ENCODE measurements at regions not wholly inside any gene's neighbourhood (a gene's known extent, or its start where the extent isn't known, plus 50 kb on each side); places are given as distances from the start of the nearest gene placed in this dataset.

DNA sequence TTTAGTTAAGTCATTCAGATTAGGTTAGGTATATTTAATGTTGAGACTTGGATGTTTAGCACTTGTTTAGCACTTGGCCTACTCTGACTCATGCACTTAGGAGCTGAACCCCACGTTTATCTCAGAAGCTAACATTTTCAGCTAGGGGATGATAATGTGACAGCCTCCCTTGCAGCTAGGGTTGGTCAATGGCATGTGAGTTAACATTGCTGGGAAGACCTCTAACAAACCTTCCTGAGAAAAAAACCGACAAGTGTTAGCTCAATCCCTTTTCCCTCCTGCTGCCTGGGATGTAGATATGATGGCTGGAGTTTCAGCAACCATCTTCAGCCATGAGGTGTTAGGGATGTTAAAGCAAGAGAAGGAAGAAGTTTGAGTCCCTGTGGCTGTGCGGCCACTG lies 185.0 kb upstream of the FOXF1 start:
- ChIA-PET POLR2A (no interaction called here), CTCF (no interaction called here)
- TF ChIP-seq NFRKB (IDR thresholded peaks at IDR 0.05) (no peak), FOXK2 (IDR thresholded peaks at IDR 0.05) (no peak), TARDBP (IDR thresholded peaks at IDR 0.05) (no peak), FOXA1 (IDR thresholded peaks at IDR 0.05) (no peak), SP1 (IDR thresholded peaks at IDR 0.05) (no peak), LEF1 (IDR thresholded peaks at IDR 0.05; ENCODE audit: borderline replicate concordance) (no peak), HDGF (IDR thresholded peaks at IDR 0.05; ENCODE audit: borderline replicate concordance) (no peak), ELF4 (IDR thresholded peaks at IDR 0.05) (no peak), SUZ12 (IDR thresholded peaks at IDR 0.05) (no peak)

DNA sequence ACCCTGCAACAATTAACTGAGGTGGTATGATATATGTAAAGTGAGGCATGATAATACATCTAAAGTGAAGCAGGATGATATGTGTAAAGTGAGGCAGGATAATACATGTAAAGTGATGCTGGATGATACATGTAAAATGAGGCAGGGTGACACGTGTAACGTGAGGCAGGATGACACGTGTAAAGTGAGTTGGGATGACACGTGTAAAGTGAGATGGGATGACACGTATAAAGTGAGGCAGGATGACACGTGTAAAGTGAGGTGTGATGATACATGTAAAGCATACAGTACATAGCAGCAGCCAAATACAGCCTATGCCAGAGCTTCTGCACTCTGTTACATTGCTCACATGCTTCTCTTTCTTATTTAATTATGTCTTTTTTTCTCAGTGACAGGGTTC lies 184.4 kb upstream of the FOXF1 start:
- DNase-seq (ENCODE audit: extremely low spot score), result no peak
- TF ChIP-seq CTBP1 (IDR thresholded peaks at IDR 0.05; ENCODE audit: borderline replicate concordance), result no peak
- no peak for TF ChIP-seq ZNF384 (IDR thresholded peaks at IDR 0.05)
- ChIA-PET CTCF (no interaction called here), POLR2A (no interaction called here)

More for the DNA sequence above, 185.0 kb upstream of the FOXF1 start:
- no peak for DNase-seq (ENCODE audit: extremely low spot score)

GRCh38 chr16:86327321-86327720 lies 183.0 kb upstream of the FOXF1 start:
- no peak for TF ChIP-seq NFRKB (IDR thresholded peaks at IDR 0.05)
- TF ChIP-seq LEF1 (IDR thresholded peaks at IDR 0.05; ENCODE audit: borderline replicate concordance), result no peak
- TF ChIP-seq ZNF384 (IDR thresholded peaks at IDR 0.05), result no peak
- TF ChIP-seq CTBP1 (IDR thresholded peaks at IDR 0.05; ENCODE audit: borderline replicate concordance), result no peak
- no peak for TF ChIP-seq ARNT (IDR thresholded peaks at IDR 0.05)
- no peak for TF ChIP-seq BHLHE40 (IDR thresholded peaks at IDR 0.05; ENCODE audit: borderline replicate concordance)
- TF ChIP-seq FOXM1 (IDR thresholded peaks at IDR 0.05; ENCODE audit: borderline replicate concordance), result no peak
- TF ChIP-seq TARDBP (IDR thresholded peaks at IDR 0.05), result no peak
- TF ChIP-seq SUZ12 (IDR thresholded peaks at IDR 0.05), result no peak
- TF ChIP-seq L3MBTL2 (conservative IDR thresholded peaks at IDR 0.05), result no peak
- no peak for TF ChIP-seq FOXA1 (IDR thresholded peaks at IDR 0.05)
- TF ChIP-seq FOXK2 (IDR thresholded peaks at IDR 0.05), result no peak
- DNase-seq (ENCODE audit: extremely low spot score), result no peak
- ChIA-PET POLR2A (no interaction called here), CTCF (no interaction called here)

DNA sequence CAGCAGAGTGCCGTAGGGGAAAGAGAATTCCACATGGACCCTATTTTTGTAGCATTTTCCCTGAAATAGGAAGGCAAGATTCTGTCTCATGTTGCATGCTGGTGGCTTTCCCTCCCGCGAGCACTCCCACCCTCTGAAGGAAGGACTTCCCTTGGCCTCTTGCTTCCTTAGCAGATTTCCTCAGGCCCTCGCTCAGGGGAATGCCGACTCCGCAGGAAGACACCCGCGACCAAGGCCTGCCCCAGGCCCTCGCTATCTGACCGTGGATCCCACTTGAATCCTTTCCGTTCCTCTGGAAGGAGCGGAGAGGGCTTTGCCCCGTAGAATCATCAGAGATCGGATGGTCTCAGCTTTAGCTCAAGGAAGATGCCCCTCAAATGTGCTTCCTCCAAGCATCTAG lies 179.4 kb upstream of the FOXF1 start:
- no peak for TF ChIP-seq TARDBP (IDR thresholded peaks at IDR 0.05)
- no peak for TF ChIP-seq ELF4 (IDR thresholded peaks at IDR 0.05)
- TF ChIP-seq SUZ12 (IDR thresholded peaks at IDR 0.05), result no peak
- no peak for TF ChIP-seq FOXM1 (IDR thresholded peaks at IDR 0.05; ENCODE audit: borderline replicate concordance)
- no peak for TF ChIP-seq CTBP1 (IDR thresholded peaks at IDR 0.05; ENCODE audit: borderline replicate concordance)
- no peak for TF ChIP-seq NFRKB (IDR thresholded peaks at IDR 0.05)
- no peak for TF ChIP-seq FOXK2 (IDR thresholded peaks at IDR 0.05)
- no peak for TF ChIP-seq FOXA1 (IDR thresholded peaks at IDR 0.05)
- no peak for TF ChIP-seq BHLHE40 (IDR thresholded peaks at IDR 0.05; ENCODE audit: borderline replicate concordance)
- TF ChIP-seq SP1 (IDR thresholded peaks at IDR 0.05), result no peak
- no peak for TF ChIP-seq ZNF384 (IDR thresholded peaks at IDR 0.05)
- no peak for TF ChIP-seq ARNT (IDR thresholded peaks at IDR 0.05)
- TF ChIP-seq L3MBTL2 (conservative IDR thresholded peaks at IDR 0.05), result no peak
- TF ChIP-seq, protein P1, sequence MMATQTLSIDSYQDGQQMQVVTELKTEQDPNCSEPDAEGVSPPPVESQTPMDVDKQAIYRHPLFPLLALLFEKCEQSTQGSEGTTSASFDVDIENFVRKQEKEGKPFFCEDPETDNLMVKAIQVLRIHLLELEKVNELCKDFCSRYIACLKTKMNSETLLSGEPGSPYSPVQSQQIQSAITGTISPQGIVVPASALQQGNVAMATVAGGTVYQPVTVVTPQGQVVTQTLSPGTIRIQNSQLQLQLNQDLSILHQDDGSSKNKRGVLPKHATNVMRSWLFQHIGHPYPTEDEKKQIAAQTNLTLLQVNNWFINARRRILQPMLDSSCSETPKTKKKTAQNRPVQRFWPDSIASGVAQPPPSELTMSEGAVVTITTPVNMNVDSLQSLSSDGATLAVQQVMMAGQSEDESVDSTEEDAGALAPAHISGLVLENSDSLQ (IDR thresholded peaks at IDR 0.05), result no peak
- TF ChIP-seq LEF1 (IDR thresholded peaks at IDR 0.05; ENCODE audit: borderline replicate concordance), result no peak
- no peak for TF ChIP-seq HDGF (IDR thresholded peaks at IDR 0.05; ENCODE audit: borderline replicate concordance)
- no peak for DNase-seq (ENCODE audit: extremely low spot score)
- ChIA-PET CTCF (no interaction called here), POLR2A (no interaction called here)

GRCh38 chr16:86334079-86334635 lies 176.2 kb upstream of the FOXF1 start:
- DNase-seq (ENCODE audit: extremely low spot score), result no peak
- CTCF ChIA-PET, result no interaction called here
- POLR2A ChIA-PET, result no interaction called here
- no peak for TF ChIP-seq BHLHE40 (IDR thresholded peaks at IDR 0.05; ENCODE audit: borderline replicate concordance)
- TF ChIP-seq LEF1 (IDR thresholded peaks at IDR 0.05; ENCODE audit: borderline replicate concordance), result no peak
- TF ChIP-seq ELF4 (IDR thresholded peaks at IDR 0.05), result no peak
- TF ChIP-seq FOXA1 (IDR thresholded peaks at IDR 0.05), result no peak
- no peak for TF ChIP-seq SP1 (IDR thresholded peaks at IDR 0.05)
- no peak for TF ChIP-seq HDGF (IDR thresholded peaks at IDR 0.05; ENCODE audit: borderline replicate concordance)
- no peak for TF ChIP-seq FOXM1 (IDR thresholded peaks at IDR 0.05; ENCODE audit: borderline replicate concordance)
- no peak for TF ChIP-seq FOXK2 (IDR thresholded peaks at IDR 0.05)
- TF ChIP-seq, protein P1 (IDR thresholded peaks at IDR 0.05), result no peak
- no peak for TF ChIP-seq NFRKB (IDR thresholded peaks at IDR 0.05)
- TF ChIP-seq TARDBP (IDR thresholded peaks at IDR 0.05), result no peak
- no peak for TF ChIP-seq CTBP1 (IDR thresholded peaks at IDR 0.05; ENCODE audit: borderline replicate concordance)
- TF ChIP-seq SUZ12 (IDR thresholded peaks at IDR 0.05), result no peak
- no peak for TF ChIP-seq L3MBTL2 (conservative IDR thresholded peaks at IDR 0.05)
- TF ChIP-seq ARNT (IDR thresholded peaks at IDR 0.05), result no peak
- no peak for TF ChIP-seq ZNF384 (IDR thresholded peaks at IDR 0.05)

GRCh38 chr16:86335266-86336172 lies 174.8 kb upstream of the FOXF1 start:
- no peak for DNase-seq (ENCODE audit: extremely low spot score)
- ChIA-PET POLR2A (no interaction called here), CTCF (no interaction called here)
- no peak for TF ChIP-seq BHLHE40 (IDR thresholded peaks at IDR 0.05; ENCODE audit: borderline replicate concordance)
- TF ChIP-seq TARDBP (IDR thresholded peaks at IDR 0.05), result no peak
- no peak for TF ChIP-seq ARNT (IDR thresholded peaks at IDR 0.05)
- no peak for TF ChIP-seq SP1 (IDR thresholded peaks at IDR 0.05)
- no peak for TF ChIP-seq NFRKB (IDR thresholded peaks at IDR 0.05)
- TF ChIP-seq FOXK2 (IDR thresholded peaks at IDR 0.05), result no peak
- no peak for TF ChIP-seq ZNF384 (IDR thresholded peaks at IDR 0.05)
- TF ChIP-seq, protein P1 (IDR thresholded peaks at IDR 0.05), result no peak
- TF ChIP-seq HDGF (IDR thresholded peaks at IDR 0.05; ENCODE audit: borderline replicate concordance), result no peak
- TF ChIP-seq FOXM1 (IDR thresholded peaks at IDR 0.05; ENCODE audit: borderline replicate concordance), result no peak
- TF ChIP-seq LEF1 (IDR thresholded peaks at IDR 0.05; ENCODE audit: borderline replicate concordance), result no peak
- TF ChIP-seq ELF4 (IDR thresholded peaks at IDR 0.05), result no peak
- no peak for TF ChIP-seq L3MBTL2 (conservative IDR thresholded peaks at IDR 0.05)
- no peak for TF ChIP-seq SUZ12 (IDR thresholded peaks at IDR 0.05)
- TF ChIP-seq FOXA1 (IDR thresholded peaks at IDR 0.05), result no peak
- TF ChIP-seq CTBP1 (IDR thresholded peaks at IDR 0.05; ENCODE audit: borderline replicate concordance), result no peak
